Sigmoid colon (tissue), 4 donors: ENCODE measurements at regions not wholly inside any gene's neighbourhood (a gene's known extent, or its start where the extent isn't known, plus 50 kb on each side); places are given as distances from the start of the nearest gene placed in this dataset.

ENCODE experiments used
- CTCF ChIP-seq, 4 experiments: fragments of 450-650 bp in 3 of 4; fragments of 200-600 bp in 1 of 4; IDR thresholded peaks; one replicate each; pipeline ENCODE4 v1.5.1; 2016 to 2019; ENCODE audit warnings: antibody characterized with exemption in 4 of 4, mild to moderate bottlenecking in 3 of 4, moderate library complexity in 2 of 4
- EP300 ChIP-seq, 4 donors: sonication (generic); formaldehyde crosslinking; IDR thresholded peaks; one replicate each; pipeline ENCODE4 v1.6.1; 2017; ENCODE audit warnings: antibody characterized with exemption in 4 of 4
- POLR2A ChIP-seq, 2 donors: fragments of 450-650 bp; IDR thresholded peaks; one replicate each; pipeline ENCODE4 v1.6.1; 2016; ENCODE audit warnings: antibody characterized with exemption in 2 of 2, mild to moderate bottlenecking in 2 of 2, moderate library complexity in 2 of 2

DNA sequence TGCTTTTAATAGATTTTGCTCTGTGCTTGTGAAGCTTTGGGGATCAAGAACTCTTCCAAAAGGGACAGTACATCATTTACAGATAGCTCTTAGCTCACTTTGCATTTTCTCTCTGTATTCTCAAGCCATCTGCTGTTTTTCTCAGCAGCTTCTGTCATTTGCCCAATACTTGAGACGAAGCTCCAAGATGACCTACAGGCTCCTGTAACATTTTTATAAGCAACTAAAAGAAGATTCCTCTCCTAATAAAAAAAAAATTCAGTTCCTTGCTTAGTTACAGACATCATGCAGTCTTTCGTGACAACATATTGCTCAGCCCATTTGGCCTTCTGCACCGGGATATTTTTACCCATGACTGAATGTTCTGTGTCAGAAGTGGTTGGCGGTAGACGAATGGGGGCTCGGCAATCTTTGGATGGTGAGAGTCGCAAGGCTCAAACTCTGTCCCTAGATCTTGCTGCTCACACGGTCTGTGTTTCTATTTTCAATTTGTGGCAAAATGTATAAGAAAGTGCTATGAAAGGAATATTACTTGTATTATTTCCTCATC is 215.6 kb downstream of the FSCB start:
- TF ChIP-seq CTCF (IDR thresholded peaks at IDR 0.05) (no peak), POLR2A (IDR thresholded peaks at IDR 0.05) (no peak), EP300 (IDR thresholded peaks at IDR 0.05) (no peak)
